T-helper 1 cell treated with Interleukin-12 subunit alpha and Interleukin-12 subunit beta and Interleukin-4 antibody, amounts not matched to agents 30 ng/mL and 1 ng/mL, for 36 hours (primary cell): ENCODE measurements at regions not wholly inside any gene's neighbourhood (a gene's known extent, or its start where the extent isn't known, plus 50 kb on each side); places are given as distances from the start of the nearest gene placed in this dataset.

Experiments used
- intact Hi-C: fragments of 100-400 bp; cut with micrococcal nuclease; formaldehyde crosslinking; loops from one replicate; pipeline ENCODE4 v1.15.1; 2024

- intact Hi-C loops, result no loop called here
Observed at GRCh38 chr2:120952318-120952717, 216.7 kb downstream of the GLI2 start.

GRCh38 chr2:120953066-120953756, 217.5 kb downstream of the GLI2 start:
- intact Hi-C loops, result no loop called here

GRCh38 chr2:120953843-120954584, 218.3 kb downstream of the GLI2 start:
- intact Hi-C loops, result no loop called here

- intact Hi-C loops, result no loop called here
Observed at GRCh38 chr2:120954939-120955338, 219.3 kb downstream of the GLI2 start.

- intact Hi-C loops, result no loop called here
Observed at GRCh38 chr2:120955427-120955826, 219.8 kb downstream of the GLI2 start.

GRCh38 chr2:120956486-120957156, 221.0 kb downstream of the GLI2 start:
- intact Hi-C loops, result no loop called here

GRCh38 chr2:120957905-120958304, 222.2 kb downstream of the GLI2 start:
- intact Hi-C loops, result no loop called here

- intact Hi-C loops, result no loop called here
Observed at GRCh38 chr2:120958623-120959366, 223.1 kb downstream of the GLI2 start.

- intact Hi-C loops, result no loop called here
Observed at GRCh38 chr2:120959426-120959825, 223.8 kb downstream of the GLI2 start.

- intact Hi-C loops, result no loop called here
Observed at GRCh38 chr2:120960770-120961366, 225.2 kb downstream of the GLI2 start.

- intact Hi-C loops, result no loop called here
Observed at GRCh38 chr2:120961396-120961795, 225.7 kb downstream of the GLI2 start.

GRCh38 chr2:120963997-120964705, 228.5 kb downstream of the GLI2 start:
- intact Hi-C loops, result no loop called here

- intact Hi-C loops, result no loop called here
Observed at GRCh38 chr2:120964819-120965218, 229.2 kb downstream of the GLI2 start.

- intact Hi-C loops, result no loop called here
Observed at GRCh38 chr2:120966510-120967254, 231.0 kb downstream of the GLI2 start.

GRCh38 chr2:120968307-120969015, 232.8 kb downstream of the GLI2 start:
- intact Hi-C loops, result no loop called here

GRCh38 chr2:120969613-120970355, 234.1 kb downstream of the GLI2 start:
- intact Hi-C loops, result no loop called here

GRCh38 chr2:120971866-120972265, 236.2 kb downstream of the GLI2 start:
- intact Hi-C loops, result no loop called here

GRCh38 chr2:120972286-120972685, 236.6 kb downstream of the GLI2 start:
- intact Hi-C loops, result no loop called here

- intact Hi-C loops, result no loop called here
Observed at GRCh38 chr2:120973196-120973595, 237.5 kb downstream of the GLI2 start.
